Mesodermal cell (in vitro differentiated cells): ENCODE measurements at regions not wholly inside any gene's neighbourhood (a gene's known extent, or its start where the extent isn't known, plus 50 kb on each side); places are given as distances from the start of the nearest gene placed in this dataset.
A peak's percentile ranks its signal among the peaks of the same experiment; 100 is the strongest.

Experiments
- H3K27ac ChIP-seq: 2 replicates; pipeline ENCODE4 v1.7.0; 2013; ENCODE audit warnings: mild to moderate bottlenecking, low read depth, low read length, moderate library complexity; ENCODE audit not compliant: severe bottlenecking
- H3K36me3 ChIP-seq: 2 replicates; pipeline ENCODE4 v1.7.1; 2013; ENCODE audit warnings: mild to moderate bottlenecking, low read length, moderate library complexity; ENCODE audit not compliant: control insufficient read depth, insufficient read depth
- H3K4me1 ChIP-seq: one replicate; pipeline ENCODE4 v1.7.1; 2013; ENCODE audit warnings: mild to moderate bottlenecking, low read length; ENCODE audit not compliant: insufficient read depth, control insufficient read depth, poor library complexity, severe bottlenecking
- H3K4me3 ChIP-seq: 2 replicates; pipeline ENCODE4 v1.7.0; 2013; ENCODE audit warnings: low read length, control low read depth, mild to moderate bottlenecking; ENCODE audit not compliant: insufficient read depth, poor library complexity, severe bottlenecking; ENCODE audit errors: extremely low read depth
- H3K9me3 ChIP-seq: 2 replicates; pipeline ENCODE4 v1.7.1; 2013; ENCODE audit warnings: mild to moderate bottlenecking, low read length, moderate library complexity; ENCODE audit not compliant: control insufficient read depth
- whole genome bisulfite sequencing, 2 experiments: methylation state at CpG; one replicate each; pipeline ENCODE4 v1.1.5; 2013; ENCODE audit warnings: missing lambda C conversion rate in 2 of 2; ENCODE audit not compliant: insufficient coverage in 2 of 2; 5-methylcytosine and 5-hydroxymethylcytosine counted together

GRCh38 chr10:47158116-47159071 lies 141.6 kb upstream of the GDF10 start:
- Histone ChIP-seq H3K27ac (no peak overlapping the region), H3K36me3 (no peaks in the 10 kb centered on the region), H3K4me3 (no peak overlapping the region), H3K4me1 (no peaks in the 10 kb centered on the region), H3K9me3 (peaks cover 14% of the 10 kb centered on the region)
- 92 to 97% methylated on average over 8 of the region's 10 CpGs for WGBS, 2 experiments

DNA sequence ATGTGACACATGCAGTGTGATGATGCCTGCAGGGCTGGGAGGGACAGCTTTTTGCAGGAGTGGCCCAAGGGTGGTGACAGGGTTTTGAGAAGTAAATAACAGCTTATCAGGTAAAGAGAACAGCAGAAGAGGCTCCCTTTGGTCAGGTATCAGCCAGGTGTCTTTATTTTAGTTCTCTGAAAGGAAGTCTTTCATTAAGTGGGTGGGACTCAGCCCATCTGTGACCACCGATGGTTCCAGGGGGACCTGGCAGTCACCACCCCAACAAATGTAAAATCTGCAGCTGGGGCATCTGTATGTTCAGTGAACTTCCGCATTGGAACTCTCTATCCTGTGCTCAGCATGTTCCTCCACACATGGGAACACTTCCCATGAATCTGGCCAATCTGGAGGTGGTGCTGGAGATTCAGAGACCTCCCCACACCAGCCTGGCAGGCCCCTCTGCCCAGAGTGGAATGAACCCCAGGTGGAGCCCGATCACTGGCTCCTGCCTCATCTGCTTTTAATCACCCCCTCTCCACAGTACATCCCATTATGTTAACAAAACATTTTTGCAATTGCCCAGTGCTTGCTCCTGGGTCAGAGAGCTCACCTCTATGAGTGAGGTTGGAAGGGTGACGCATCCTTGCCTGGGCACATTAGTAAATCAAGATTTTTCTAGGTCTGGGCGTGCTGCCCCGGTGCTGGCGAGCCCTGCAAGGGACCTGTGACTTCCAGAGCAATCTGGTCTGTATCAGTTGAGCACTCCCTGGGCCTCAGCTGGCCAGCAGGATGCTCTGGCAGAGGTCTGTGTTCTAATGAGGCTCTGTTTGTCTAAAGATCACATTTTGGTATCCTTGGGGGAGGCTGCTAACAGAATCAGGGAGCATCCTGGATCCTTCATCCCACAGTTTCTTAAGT lies 140.4 kb upstream of the GDF10 start:
- WGBS, 2 experiments, result 88 to 96% methylated on average over 4 to 6 of the region's 7 CpGs
- H3K27ac ChIP-seq, result no peak overlapping the region
- no peaks in the 10 kb centered on the region for H3K36me3 ChIP-seq
- H3K4me1 ChIP-seq, result no peaks in the 10 kb centered on the region
- no peak overlapping the region for H3K4me3 ChIP-seq
- peaks cover 10% of the 10 kb centered on the region for H3K9me3 ChIP-seq

DNA sequence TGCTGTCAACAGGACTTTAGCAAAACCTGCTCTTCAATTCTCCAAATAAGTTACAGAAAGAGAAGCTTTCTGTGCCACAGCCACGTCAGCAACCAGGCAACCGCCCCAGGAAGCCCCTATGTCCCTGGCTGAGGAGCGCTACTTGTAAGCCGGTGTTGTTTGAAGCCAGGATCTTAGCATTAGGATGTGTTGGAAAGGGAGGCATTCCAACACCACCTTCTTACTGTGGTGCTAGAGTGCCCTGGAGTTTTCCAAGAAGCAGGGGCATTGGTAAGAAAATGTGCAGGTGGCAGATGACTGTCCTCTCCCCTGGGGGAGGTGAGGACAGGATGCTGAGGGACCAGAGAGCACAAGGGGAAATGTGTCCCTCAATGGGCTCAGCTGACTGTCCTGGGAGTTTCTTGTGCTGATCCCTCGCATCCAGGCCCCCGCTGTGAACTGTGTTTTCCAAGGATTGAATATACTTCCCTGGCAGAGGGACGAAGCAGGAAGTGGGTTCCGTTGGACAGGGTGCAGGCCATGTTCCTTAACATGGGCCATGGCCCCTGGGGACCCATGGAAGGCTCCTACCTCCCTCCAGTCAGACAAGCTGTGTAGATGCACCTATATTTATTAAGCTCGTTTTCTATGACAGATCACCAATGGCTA lies 139.6 kb upstream of the GDF10 start:
- H3K9me3 ChIP-seq, result peaks cover 4% of the 10 kb centered on the region
- no peak overlapping the region for H3K4me3 ChIP-seq
- H3K27ac ChIP-seq, result no peak overlapping the region
- 93 to 94% methylated on average over 7 to 8 of the region's 9 CpGs for WGBS, 2 experiments
- no peaks in the 10 kb centered on the region for H3K4me1 ChIP-seq
- H3K36me3 ChIP-seq, result no peaks in the 10 kb centered on the region

DNA sequence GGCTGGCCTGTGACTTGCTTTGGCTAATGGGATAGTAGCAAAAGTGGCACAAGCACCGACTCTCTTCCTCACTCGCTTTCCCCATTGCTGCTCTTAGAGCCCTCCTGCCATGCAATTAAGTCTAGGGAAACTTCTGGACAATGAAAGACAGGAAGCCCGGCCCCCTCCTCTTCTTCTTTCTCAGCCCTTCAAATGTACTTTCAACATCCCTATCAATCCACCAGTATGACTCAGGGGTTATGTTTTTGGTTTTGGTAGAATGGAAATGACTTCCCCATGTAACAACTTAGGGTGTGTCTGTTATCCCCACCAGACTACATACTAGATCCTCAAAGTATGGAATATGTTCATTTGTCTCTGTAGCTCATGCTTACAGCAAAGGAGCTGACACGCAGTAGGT lies 139.0 kb upstream of the GDF10 start:
- 80 to 100% methylated on average over 2 of the region's 4 CpGs for WGBS, 2 experiments
- Histone ChIP-seq H3K9me3 (no peaks in the 10 kb centered on the region), H3K27ac (no peak overlapping the region), H3K4me3 (no peak overlapping the region), H3K4me1 (no peaks in the 10 kb centered on the region), H3K36me3 (no peaks in the 10 kb centered on the region)

- Histone ChIP-seq H3K9me3 (no peaks in the 10 kb centered on the region), H3K36me3 (no peaks in the 10 kb centered on the region), H3K4me3 (no peak overlapping the region), H3K4me1 (no peaks in the 10 kb centered on the region), H3K27ac (no peak overlapping the region)
- 92% methylated on average over 4 of the region's 4 CpGs; no CpG with 5 or more reads in 1 of the 2 experiments for WGBS, 2 experiments
Observed at GRCh38 chr10:47161465-47161864, 138.5 kb upstream of the GDF10 start.

DNA sequence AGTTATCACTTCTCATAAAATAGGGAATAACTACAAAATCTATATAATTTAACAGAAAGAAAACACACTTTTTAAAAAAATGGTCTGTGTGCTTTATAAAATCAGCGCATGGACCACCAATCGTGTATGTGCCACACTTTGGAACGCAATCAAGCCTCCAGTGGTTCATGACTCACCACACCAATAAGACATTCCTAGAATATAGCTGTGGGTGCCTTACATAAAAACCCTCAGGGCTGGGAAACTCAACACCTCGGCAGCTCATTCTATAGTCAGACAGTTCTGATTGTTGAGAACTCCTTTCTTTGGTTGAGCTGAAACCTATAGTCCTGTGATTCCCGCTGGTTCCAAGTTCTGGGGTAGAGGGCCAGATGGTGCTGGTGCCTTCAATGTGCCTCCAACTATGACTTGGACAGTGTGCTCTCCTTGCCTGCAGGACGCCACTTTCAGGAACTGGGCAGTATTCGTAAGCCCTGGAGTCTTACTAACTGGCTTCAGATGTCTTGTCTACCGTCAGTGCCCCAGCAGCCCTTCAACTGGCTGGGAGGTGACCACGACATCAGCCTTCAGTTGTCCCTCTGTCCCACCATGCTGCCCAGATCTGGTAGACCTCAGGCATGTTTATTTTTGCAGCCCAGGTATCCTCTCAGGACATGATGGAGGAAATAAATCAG lies 135.7 kb upstream of the GDF10 start:
- 89 to 91% methylated on average over 5 to 7 of the region's 9 CpGs for WGBS, 2 experiments
- Histone ChIP-seq H3K36me3 (no peaks in the 10 kb centered on the region), H3K4me1 (no peaks in the 10 kb centered on the region), H3K4me3 (no peak overlapping the region), H3K9me3 (no peaks in the 10 kb centered on the region), H3K27ac (no peak overlapping the region)

- Histone ChIP-seq H3K4me1 (no peaks in the 10 kb centered on the region), H3K9me3 (peaks cover 4% of the 10 kb centered on the region), H3K27ac (no peak overlapping the region), H3K4me3 (no peak overlapping the region), H3K36me3 (no peaks in the 10 kb centered on the region)
- 77 to 90% methylated on average over 2 to 3 of the region's 3 CpGs for WGBS, 2 experiments
Observed at GRCh38 chr10:47164800-47165128, 135.2 kb upstream of the GDF10 start.

DNA sequence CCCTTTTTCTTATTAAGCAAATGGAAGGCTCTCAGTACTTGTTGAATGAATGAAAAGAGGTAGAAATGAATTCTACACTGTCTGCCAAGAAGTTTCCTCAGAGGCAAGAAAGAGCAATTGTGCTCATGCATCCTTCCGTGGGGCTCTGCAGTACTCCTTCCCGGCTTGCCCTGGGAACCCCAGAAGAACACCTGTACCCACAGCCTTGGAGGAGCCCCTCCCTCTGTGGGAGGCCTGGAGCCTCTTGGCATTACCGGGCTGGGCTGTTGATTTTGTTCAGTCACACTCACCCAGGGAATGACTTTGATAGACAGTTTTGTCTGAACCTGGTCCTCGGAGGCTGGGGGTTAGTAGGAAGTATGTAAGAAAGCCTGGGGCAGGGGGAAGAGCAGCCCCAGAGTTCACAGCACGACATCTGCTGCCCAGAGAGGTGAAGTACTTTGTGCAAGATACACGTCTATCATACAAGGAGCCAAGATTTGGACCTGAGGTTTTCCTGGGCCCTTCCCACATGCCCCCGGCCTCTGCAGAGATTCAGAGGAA lies 134.8 kb upstream of the GDF10 start:
- Histone ChIP-seq H3K9me3 (peaks cover 5% of the 10 kb centered on the region), H3K27ac (peak overlapping the region; percentile 62), H3K4me3 (no peak overlapping the region), H3K4me1 (no peaks in the 10 kb centered on the region), H3K36me3 (no peaks in the 10 kb centered on the region)
- WGBS, 2 experiments, result 91 to 96% methylated on average over 6 to 7 of the region's 7 CpGs

DNA sequence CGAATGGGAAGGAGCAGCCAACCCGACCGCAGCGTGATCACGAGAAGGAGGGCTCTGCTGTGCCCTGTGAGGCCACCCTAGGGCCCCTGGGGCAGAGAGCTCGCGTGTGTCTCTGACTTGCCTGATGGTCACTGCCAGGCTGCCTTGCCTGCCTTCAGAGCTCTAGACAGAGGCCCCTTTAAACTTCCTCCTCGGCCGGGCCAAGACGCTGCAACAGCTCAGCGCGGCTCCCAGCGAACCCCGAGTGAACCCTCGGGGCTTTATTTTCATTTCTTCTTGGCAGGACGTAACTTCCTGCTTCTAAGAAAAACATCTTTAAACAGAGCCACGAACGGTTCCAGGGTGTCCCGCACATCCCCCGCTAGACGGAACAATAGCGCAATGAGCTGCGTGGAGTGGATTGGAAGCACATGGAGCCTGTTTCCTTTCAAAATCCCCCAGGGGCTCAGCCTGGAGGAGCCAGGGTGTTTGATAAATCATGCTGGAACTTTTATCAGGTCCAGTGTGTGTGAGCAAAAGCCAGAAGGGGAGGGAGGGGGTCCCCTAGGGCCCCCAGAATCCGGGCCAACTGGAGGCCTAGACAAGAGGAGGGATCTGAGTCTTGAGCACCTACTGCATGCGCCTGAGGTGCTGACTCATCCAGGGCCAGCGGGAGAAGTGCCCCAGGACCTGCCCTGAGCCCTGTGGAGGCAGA lies 134.1 kb upstream of the GDF10 start:
- Histone ChIP-seq H3K27ac (peak overlapping the region; percentile 62), H3K4me1 (no peaks in the 10 kb centered on the region), H3K36me3 (no peaks in the 10 kb centered on the region), H3K9me3 (peaks cover 6% of the 10 kb centered on the region), H3K4me3 (no peak overlapping the region)
- 89 to 91% methylated on average over 26 of the region's 26 CpGs for WGBS, 2 experiments
